ENCODE measurements at regions not wholly inside any gene's neighbourhood (a gene's known extent, or its start where the extent isn't known, plus 50 kb on each side); places are given as distances from the start of the nearest gene placed in this dataset.

DNA sequence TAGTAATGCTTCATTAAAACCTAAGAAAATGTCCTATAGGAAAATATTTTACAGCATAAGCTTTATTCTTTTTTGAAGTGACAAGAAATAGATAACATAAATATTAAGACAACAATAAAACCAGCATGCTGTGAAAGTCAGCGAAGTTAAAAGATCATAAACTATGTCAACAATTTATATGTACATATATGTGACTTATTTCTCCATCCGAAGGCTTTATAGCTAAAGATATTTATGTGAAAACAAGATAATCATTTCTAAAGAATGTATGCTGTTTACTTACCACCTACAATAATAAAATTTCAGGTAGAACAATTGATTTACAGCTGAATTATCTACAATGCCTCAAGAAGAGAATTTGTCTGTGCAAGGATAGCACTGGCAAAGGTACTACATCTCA lies 283.4 kb downstream of the CRPPA start (continued):
- TF ChIP-seq ZBTB40 (IDR thresholded peaks at IDR 0.05): no peak
- TF ChIP-seq ZBTB40 (CRISPR knock-in tag; IDR thresholded peaks at IDR 0.05): no peak
- no peak for TF ChIP-seq HMBOX1 (IDR thresholded peaks at IDR 0.05)
- TF ChIP-seq GTF2F1 (IDR thresholded peaks at IDR 0.05; ENCODE audit: low read depth, low read length): no peak
- no peak for TF ChIP-seq HMG20B (CRISPR knock-in tag; IDR thresholded peaks at IDR 0.05)
- TF ChIP-seq CREM (IDR thresholded peaks at IDR 0.05; ENCODE audit: low read depth): no peak
- no peak for TF ChIP-seq SMARCA5 (IDR thresholded peaks at IDR 0.05)
- no peak for TF ChIP-seq ZNF280A (IDR thresholded peaks at IDR 0.05; ENCODE audit: low read depth, partially characterized antibody)
- no peak for TF ChIP-seq TOE1 (IDR thresholded peaks at IDR 0.05; ENCODE audit: borderline replicate concordance)
- TF ChIP-seq TOE1 (CRISPR knock-in tag; IDR thresholded peaks at IDR 0.05; ENCODE audit: borderline replicate concordance, low read depth): no peak
- TF ChIP-seq ZNF75A (CRISPR knock-in tag; IDR thresholded peaks at IDR 0.05): no peak
